GM12873 (cell line): ENCODE measurements at regions not wholly inside any gene's neighbourhood (a gene's known extent, or its start where the extent isn't known, plus 50 kb on each side); places are given as distances from the start of the nearest gene placed in this dataset.

Experiments used
- CTCF ChIP-seq: IDR thresholded peaks from 2 replicates; pipeline ENCODE4 v1.5.1; 2012; ENCODE audit warnings: low read depth, mild to moderate bottlenecking, moderate library complexity, low read length, control low read depth; ENCODE audit not compliant: insufficient read depth; ENCODE audit errors: missing control alignments

- no peak for TF ChIP-seq CTCF
These were observed 411.1 kb downstream of the RAD51AP2 start for GRCh38 chr2:17107151-17107550.

GRCh38 chr2:17106418-17106817, 411.8 kb downstream of the RAD51AP2 start:
- TF ChIP-seq CTCF: no peak

- TF ChIP-seq CTCF: no peak
These were observed 413.8 kb downstream of the RAD51AP2 start for GRCh38 chr2:17104454-17104853.

GRCh38 chr2:17101596-17101995, 416.6 kb downstream of the RAD51AP2 start:
- TF ChIP-seq CTCF: no peak

GRCh38 chr2:17101091-17101490, 417.1 kb downstream of the RAD51AP2 start:
- no peak for TF ChIP-seq CTCF

GRCh38 chr2:17095340-17095739, 422.9 kb downstream of the RAD51AP2 start:
- no peak for TF ChIP-seq CTCF

- no peak for TF ChIP-seq CTCF
These were observed 424.5 kb downstream of the RAD51AP2 start for GRCh38 chr2:17093712-17094111.
